ENCODE measurements at regions not wholly inside any gene's neighbourhood (a gene's known extent, or its start where the extent isn't known, plus 50 kb on each side); places are given as distances from the start of the nearest gene placed in this dataset.

DNA sequence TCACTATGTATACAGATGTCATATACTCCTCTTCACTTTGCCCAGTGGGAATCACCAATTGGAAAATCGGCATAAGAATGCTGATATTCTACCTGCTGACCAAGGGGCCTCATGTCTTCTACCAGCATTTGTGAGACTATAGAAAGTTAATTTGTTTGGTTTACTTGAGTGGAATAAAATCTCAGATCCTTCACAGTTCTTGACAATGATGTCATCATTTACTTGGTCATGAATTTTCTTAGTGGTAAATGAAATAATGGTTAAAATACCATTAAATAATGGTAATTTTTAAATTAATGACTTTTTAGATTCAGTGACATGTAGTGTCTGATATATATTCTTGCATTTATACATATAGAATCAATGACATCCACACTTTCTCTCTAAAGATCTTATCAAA, 1052.6 kb downstream of the ADGRL3 start:
- DNase-seq (ENCODE audit: low read depth, low spot score) (no peak), FAIRE-seq (no peak), ATAC-seq (no peak)
- TF ChIP-seq PML (IDR thresholded peaks at IDR 0.05; ENCODE audit: low read length) (no peak), ATF7 (IDR thresholded peaks at IDR 0.05; ENCODE audit: low read depth) (peak; percentile 48; the same call in 1 of the 2 replicates)
- no peak overlapping the region for H3K4me3 ChIP-seq
- no peaks in the 10 kb centered on the region for H4K20me1 ChIP-seq (ENCODE audit: control insufficient read depth, insufficient read depth)
- H3K27me3 ChIP-seq (replicated peaks in 1 of 2; ENCODE audit: control insufficient read depth in 2 of 2, insufficient read depth in 2 of 2, low read length in 1 of 2), result no peaks in the 10 kb centered on the region
- H3K27ac ChIP-seq (ENCODE audit: control insufficient read depth, insufficient read depth), result no peak overlapping the region
- in situ Hi-C loops (cut with MboI), result no loop called here
- WGBS (ENCODE audit: insufficient coverage, insufficient replicate concordance, low lambda C conversion rate, missing lambda C conversion rate), result 0% methylated on average over 1 of the region's 1 CpG
- H3K4me2 ChIP-seq (ENCODE audit: control insufficient read depth, insufficient read depth), result no peak overlapping the region
- ChIA-PET RAD21 (ENCODE audit: unreplicated experiment) (no interaction called here), POLR2A (no interaction called here), CTCF (no interaction called here), SMC1A (ENCODE audit: uncharacterized antibody, unreplicated experiment) (interaction anchor here (0.6 to 1.0 kb wide), 2 partner anchors 20 to 92 kb away, joined by 3 read pairs; no protein-coding TSS in a partner anchor)
- H3K36me3 ChIP-seq (ENCODE audit: control insufficient read depth in 2 of 2, insufficient read depth in 2 of 2, low read length in 1 of 2), result no peaks in the 10 kb centered on the region
- H3K4me1 ChIP-seq (ENCODE audit: control insufficient read depth, insufficient read depth, low read length), result no peaks in the 10 kb centered on the region
- no peaks in the 10 kb centered on the region for H3K79me2 ChIP-seq (ENCODE audit: control insufficient read depth, insufficient read depth, low read length)
- no TSS peak for BruUV-seq (replicated peaks)
- H3K9me3 ChIP-seq (replicated peaks; ENCODE audit: control insufficient read depth, insufficient read depth, low read length), result no peaks in the 10 kb centered on the region
- no peak overlapping the region for H2AFZ ChIP-seq (ENCODE audit: control insufficient read depth, low read depth, low read length)
- intact Hi-C loops (cut with micrococcal nuclease; ENCODE audit: unreplicated experiment), result no loop called here
- no peak overlapping the region for H3K9ac ChIP-seq (ENCODE audit: control insufficient read depth, insufficient read depth, low read length)

- DNase-seq (ENCODE audit: low read depth, low spot score) (no peak), FAIRE-seq (no peak), ATAC-seq (peak; percentile 33; the same call in 2 of the 3 replicates)
- Histone ChIP-seq H3K27ac (ENCODE audit: control insufficient read depth, insufficient read depth) (no peak overlapping the region), H4K20me1 (ENCODE audit: control insufficient read depth, insufficient read depth) (no peaks in the 10 kb centered on the region), H3K36me3 (ENCODE audit: control insufficient read depth in 2 of 2, insufficient read depth in 2 of 2, low read length in 1 of 2) (no peaks in the 10 kb centered on the region), H3K4me2 (ENCODE audit: control insufficient read depth, insufficient read depth) (no peak overlapping the region), H3K9me3 (replicated peaks; ENCODE audit: control insufficient read depth, insufficient read depth, low read length) (no peaks in the 10 kb centered on the region), H3K9ac (ENCODE audit: control insufficient read depth, insufficient read depth, low read length) (no peak overlapping the region), H2AFZ (ENCODE audit: control insufficient read depth, low read depth, low read length) (no peak overlapping the region), H3K27me3 (replicated peaks in 1 of 2; ENCODE audit: control insufficient read depth in 2 of 2, insufficient read depth in 2 of 2, low read length in 1 of 2) (no peaks in the 10 kb centered on the region), H3K4me3 (no peak overlapping the region), H3K79me2 (ENCODE audit: control insufficient read depth, insufficient read depth, low read length) (no peaks in the 10 kb centered on the region), H3K4me1 (ENCODE audit: control insufficient read depth, insufficient read depth, low read length) (no peaks in the 10 kb centered on the region)
- POLR2A ChIA-PET, result no interaction called here
- CTCF ChIA-PET, result no interaction called here
- intact Hi-C loops (cut with micrococcal nuclease; ENCODE audit: unreplicated experiment) (no loop called here), in situ Hi-C loops (cut with MboI) (no loop called here)
- RAD21 ChIA-PET (ENCODE audit: unreplicated experiment), result no interaction called here
- no TSS peak for BruUV-seq (replicated peaks)
- 12% methylated on average over 5 of the region's 5 CpGs for WGBS (ENCODE audit: insufficient coverage, insufficient replicate concordance, low lambda C conversion rate, missing lambda C conversion rate)
- SMC1A ChIA-PET (ENCODE audit: uncharacterized antibody, unreplicated experiment), result interaction anchor here (2.2 kb wide), 1 partner anchor 8 kb away, joined by 5 read pairs; no protein-coding TSS in a partner anchor
- TF ChIP-seq ZSCAN29 (IDR thresholded peaks at IDR 0.05) (peak; percentile 66; the same call in 1 of the 2 replicates), IKZF1 (conservative IDR thresholded peaks at IDR 0.05) (no peak)
Measured at GRCh38 chr4:62250100-62250499, 1050.0 kb downstream of the ADGRL3 start.

All from GM12878 (cell line).